Stimulated activated CD4-positive, alpha-beta T cell treated with anti-CD3 and anti-CD28 coated beads, Interleukin-1b, Interleukin-23, amount 100 ng/mL, for 48 hours (primary cell): ENCODE measurements at regions not wholly inside any gene's neighbourhood (a gene's known extent, or its start where the extent isn't known, plus 50 kb on each side); places are given as distances from the start of the nearest gene placed in this dataset.

ENCODE experiments used
- DNase-seq: peaks from one replicate; pipeline ENCODE4 v3.0.0-alpha.2; 2020

- DNase-seq, result no peak
These were observed 477.0 kb downstream of the TBC1D22A start for GRCh38 chr22:47239474-47239860.

GRCh38 chr22:47238690-47239473 is 476.4 kb downstream of the TBC1D22A start:
- DNase-seq, result no peak

GRCh38 chr22:47237890-47238480 is 475.5 kb downstream of the TBC1D22A start:
- DNase-seq, result no peak

GRCh38 chr22:47236718-47237117 is 474.3 kb downstream of the TBC1D22A start:
- no peak for DNase-seq

- DNase-seq, result no peak
These were observed 473.7 kb downstream of the TBC1D22A start for GRCh38 chr22:47236161-47236560.

- no peak for DNase-seq
These were observed 471.1 kb downstream of the TBC1D22A start for GRCh38 chr22:47233316-47234243.

GRCh38 chr22:47232753-47233152 is 470.3 kb downstream of the TBC1D22A start:
- DNase-seq, result no peak

GRCh38 chr22:47232197-47232596 is 469.7 kb downstream of the TBC1D22A start:
- DNase-seq, result no peak

GRCh38 chr22:47231759-47232158 is 469.3 kb downstream of the TBC1D22A start:
- DNase-seq, result no peak

- DNase-seq, result no peak
These were observed 468.3 kb downstream of the TBC1D22A start for GRCh38 chr22:47230741-47231140.

- DNase-seq, result no peak
These were observed 467.8 kb downstream of the TBC1D22A start for GRCh38 chr22:47230251-47230650.

GRCh38 chr22:47228767-47229166 is 466.3 kb downstream of the TBC1D22A start:
- no peak for DNase-seq

- DNase-seq, result no peak
These were observed 463.6 kb downstream of the TBC1D22A start for GRCh38 chr22:47225931-47226633.

- no peak for DNase-seq
These were observed 462.9 kb downstream of the TBC1D22A start for GRCh38 chr22:47225080-47225930.
